LNCaP clone FGC (cell line): ENCODE measurements at regions not wholly inside any gene's neighbourhood (a gene's known extent, or its start where the extent isn't known, plus 50 kb on each side); places are given as distances from the start of the nearest gene placed in this dataset.

ENCODE experiments used
- DNase-seq: peaks from one replicate; pipeline ENCODE4 v3.0.0-alpha.2; 2011; ENCODE audit warnings: low read depth
- H3K4me3 ChIP-seq: 2 replicates; pipeline ENCODE4 v1.5.1; 2011; ENCODE audit warnings: mild to moderate bottlenecking, low read depth, low read length, control low read depth
- CTCF ChIP-seq: IDR thresholded peaks from 2 replicates; pipeline ENCODE4 v1.5.1; 2012; ENCODE audit warnings: mild to moderate bottlenecking; ENCODE audit not compliant: control insufficient read depth, insufficient read depth; ENCODE audit errors: extremely low read depth

- TF ChIP-seq CTCF: no peak
- H3K4me3 ChIP-seq: no peak overlapping the region
- DNase-seq: no peak
These were observed 208.9 kb upstream of the RBMY1B start for GRCh38 chrY:21302278-21302677.

- no peak overlapping the region for H3K4me3 ChIP-seq
- DNase-seq: no peak
- no peak for TF ChIP-seq CTCF
These were observed 195.8 kb upstream of the RBMY1B start for GRCh38 chrY:21315366-21315765.
